Aorta (tissue), 5 donors: ENCODE measurements at regions not wholly inside any gene's neighbourhood (a gene's known extent, or its start where the extent isn't known, plus 50 kb on each side); places are given as distances from the start of the nearest gene placed in this dataset.

Experiments
- ATAC-seq: fragments of 200-7000 bp; cut with Tn5 transposase; one replicate; pipeline ENCODE4 v1.9.1; 2022; ENCODE audit warnings: moderate library complexity; ENCODE audit not compliant: low FRiP score
- DNase-seq, 2 donors: peaks; one replicate each; pipeline ENCODE4 v3.0.0-alpha.2; 2020
- H3K27ac ChIP-seq, 2 donors: one replicate each; pipeline ENCODE4 v1.5.1; 2013; ENCODE audit warnings: low read length in 2 of 2, mild to moderate bottlenecking in 2 of 2, moderate library complexity in 2 of 2, control low read depth in 1 of 2, inconsistent platforms in 1 of 2, low read depth in 1 of 2
- H3K27me3 ChIP-seq, 2 donors: one replicate each; pipeline ENCODE4 v1.6.1; 2013; ENCODE audit warnings: control low read depth in 1 of 2, low read length in 1 of 2, mild to moderate bottlenecking in 1 of 2, moderate library complexity in 1 of 2; ENCODE audit not compliant: insufficient read depth in 2 of 2, control insufficient read depth in 1 of 2
- H3K36me3 ChIP-seq, 2 donors: one replicate each; pipeline ENCODE4 v1.6.1; 2013; ENCODE audit warnings: control low read depth in 1 of 2, low read length in 1 of 2, mild to moderate bottlenecking in 1 of 2; ENCODE audit not compliant: insufficient read depth in 2 of 2, control insufficient read depth in 1 of 2
- H3K4me1 ChIP-seq, 2 donors: one replicate each; pipeline ENCODE4 v1.6.1; 2013; ENCODE audit warnings: low read length in 2 of 2, control low read depth in 1 of 2, mild to moderate bottlenecking in 1 of 2, moderate library complexity in 1 of 2; ENCODE audit not compliant: insufficient read depth in 2 of 2, control insufficient read depth in 1 of 2
- H3K4me3 ChIP-seq, 2 donors: one replicate each; pipeline ENCODE4 v1.5.1; 2013; ENCODE audit warnings: low read length in 2 of 2, control low read depth in 1 of 2, mild to moderate bottlenecking in 1 of 2
- H3K9me3 ChIP-seq: one replicate; pipeline ENCODE4 v1.6.1; 2013; ENCODE audit warnings: mild to moderate bottlenecking, low read length; ENCODE audit not compliant: control insufficient read depth
- WGBS, 2 donors: extraction: QIAGEN DNeasy Blood & Tissue Kit; methylation state at CpG; one replicate each; pipeline ENCODE4 v1.1.7; 2013; 5-methylcytosine and 5-hydroxymethylcytosine counted together
- intact Hi-C, 2 donors: fragments of 100-400 bp; cut with DNase I; formaldehyde crosslinking; loops; one replicate each; pipeline versions ENCODE4 v1.14.2 to v1.15.0; 2022
- donor health status: healthy with polysubstance abuse.
- donor health status: Bipolar disorder and iron deficiency.
- donor health status: DM: no; HTN: no; CAD: no.
- donor health status: DM: no; HTN: no; CAD: no.
- donor health status: DM: yes; HTN: yes; CAD: no.

GRCh38 chr18:22102953-22103646 is 66.3 kb upstream of the GATA6 start:
- ATAC-seq = no peak
- WGBS, 2 donors = 64 to 68% methylated on average over 7 of the region's 7 CpGs
- DNase-seq = no peak

GRCh38 chr18:22103647-22104031 is 65.8 kb upstream of the GATA6 start:
- 92 to 95% methylated on average over 6 of the region's 6 CpGs for WGBS, 2 donors

More at GRCh38 chr18:22102953-22103646, 66.3 kb upstream of the GATA6 start:
- Histone ChIP-seq H3K4me3 (no peak overlapping the region), H3K9me3 (peaks cover 2% of the 10 kb centered on the region), H3K4me1 (no peaks in the 10 kb centered on the region), H3K27ac (no peak overlapping the region), H3K36me3 (no peaks in the 10 kb centered on the region), H3K27me3 (no peaks in the 10 kb centered on the region)
- intact Hi-C loops = no loop called here

DNA sequence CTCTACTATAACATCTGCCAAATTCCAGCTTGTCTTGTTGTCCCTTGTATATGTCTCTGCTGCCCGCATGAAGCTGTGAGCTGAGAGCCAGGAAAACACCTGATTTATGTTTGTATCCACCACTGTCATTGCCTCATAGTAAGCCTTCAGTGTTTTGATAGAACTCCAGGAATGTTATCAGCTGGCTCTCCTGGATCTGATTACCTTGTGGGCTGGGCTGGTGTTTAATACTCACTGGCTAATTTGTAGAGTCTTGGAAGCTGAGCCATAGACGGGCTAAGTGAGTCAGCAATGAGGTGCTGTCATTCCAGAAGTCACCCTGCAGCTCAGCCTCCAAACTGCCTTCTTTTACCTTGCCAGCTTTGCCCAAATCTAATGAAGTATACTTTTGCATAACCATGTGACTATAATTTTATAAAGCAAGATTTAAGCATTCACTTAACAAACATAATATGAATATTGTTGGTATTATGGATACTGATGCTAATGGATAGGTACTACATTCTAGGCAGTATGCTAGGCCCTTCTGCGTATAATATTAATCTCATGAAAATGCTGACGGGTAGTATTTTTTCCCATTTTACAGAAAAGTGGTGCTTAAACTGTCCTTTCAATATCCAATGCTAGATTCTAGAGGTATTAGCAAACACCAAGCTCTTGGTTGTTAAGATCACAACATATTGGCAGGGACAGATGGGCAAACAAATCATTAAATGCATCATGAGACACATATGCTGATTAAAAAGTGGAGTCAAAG is 62.7 kb upstream of the GATA6 start:
- H3K27ac ChIP-seq = no peak overlapping the region
- H3K27me3 ChIP-seq = no peaks in the 10 kb centered on the region
- H3K9me3 ChIP-seq = no peaks in the 10 kb centered on the region
- ATAC-seq (no peak), DNase-seq (no peak)
- 90 to 94% methylated on average over 4 of the region's 4 CpGs for WGBS, 2 donors
- intact Hi-C loops = no loop called here
- no peak overlapping the region for H3K4me3 ChIP-seq
- H3K36me3 ChIP-seq = no peaks in the 10 kb centered on the region
- no peaks in the 10 kb centered on the region for H3K4me1 ChIP-seq

More at GRCh38 chr18:22103647-22104031, 65.8 kb upstream of the GATA6 start:
- Histone ChIP-seq H3K4me1 (no peaks in the 10 kb centered on the region), H3K4me3 (no peak overlapping the region), H3K27ac (no peak overlapping the region), H3K36me3 (no peaks in the 10 kb centered on the region), H3K27me3 (no peaks in the 10 kb centered on the region), H3K9me3 (peaks cover 2% of the 10 kb centered on the region)
- intact Hi-C loops = no loop called here
- DNase-seq = no peak
- ATAC-seq = no peak

DNA sequence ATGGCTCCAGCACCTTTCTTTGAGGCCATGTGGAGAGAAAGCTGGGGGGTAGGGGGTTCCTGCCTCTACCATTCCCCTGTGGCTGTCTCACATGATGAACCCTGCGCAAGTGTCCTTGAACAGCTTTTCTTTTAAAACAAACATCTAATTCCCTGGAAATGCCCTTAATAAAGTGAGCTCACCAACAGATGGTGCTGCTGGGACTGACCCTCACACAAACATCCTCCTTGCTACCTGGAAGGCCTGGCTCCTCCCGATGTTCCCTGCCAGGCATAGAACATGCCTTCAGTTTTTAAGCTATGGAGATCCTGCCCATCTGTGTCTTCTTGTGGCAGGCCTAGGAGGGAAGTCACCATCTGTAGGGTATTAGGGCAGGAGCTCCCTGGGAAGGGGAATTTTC is 60.7 kb upstream of the GATA6 start:
- Histone ChIP-seq H3K4me3 (no peak overlapping the region), H3K27ac (no peak overlapping the region), H3K9me3 (no peaks in the 10 kb centered on the region), H3K36me3 (no peaks in the 10 kb centered on the region), H3K27me3 (no peaks in the 10 kb centered on the region), H3K4me1 (no peaks in the 10 kb centered on the region)
- WGBS, 2 donors = 82 to 84% methylated on average over 2 of the region's 2 CpGs
- DNase-seq (no peak), ATAC-seq (no peak)
- intact Hi-C loops = no loop called here

- ATAC-seq (no peak), DNase-seq (no peak)
- Histone ChIP-seq H3K9me3 (no peaks in the 10 kb centered on the region), H3K27ac (no peak overlapping the region), H3K4me1 (no peaks in the 10 kb centered on the region), H3K4me3 (no peak overlapping the region), H3K36me3 (no peaks in the 10 kb centered on the region), H3K27me3 (no peaks in the 10 kb centered on the region)
- intact Hi-C loops = no loop called here
- WGBS, 2 donors = 90 to 94% methylated on average over 4 of the region's 4 CpGs
These were observed 59.9 kb upstream of the GATA6 start for GRCh38 chr18:22109535-22109934.

DNA sequence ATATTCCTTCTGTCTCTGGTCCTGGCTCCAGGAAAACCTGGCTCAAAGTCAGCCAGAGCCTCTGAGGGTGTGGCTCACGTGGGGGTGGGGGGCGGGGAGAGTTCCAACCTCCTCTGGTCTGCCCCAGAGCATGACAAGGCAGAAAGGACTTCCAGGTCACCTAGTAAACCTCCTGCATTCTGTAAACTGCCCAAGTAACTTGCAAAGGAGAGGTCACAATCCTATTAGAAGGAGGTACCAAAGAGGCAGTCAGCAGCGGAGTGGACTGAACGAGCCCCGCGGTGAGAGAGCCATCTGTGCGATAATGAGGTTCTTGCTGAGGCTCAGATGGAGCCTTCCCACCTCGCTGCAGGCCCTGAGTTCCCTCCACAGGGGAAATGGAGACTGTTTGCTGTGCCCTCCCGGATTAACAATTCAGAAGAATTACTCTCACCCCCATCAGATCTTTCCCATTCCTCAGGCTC is 58.9 kb upstream of the GATA6 start:
- no peaks in the 10 kb centered on the region for H3K9me3 ChIP-seq
- ATAC-seq (no peak), DNase-seq (no peak)
- intact Hi-C loops = no loop called here
- no peak overlapping the region for H3K27ac ChIP-seq
- H3K4me3 ChIP-seq = no peak overlapping the region
- H3K36me3 ChIP-seq = no peaks in the 10 kb centered on the region
- H3K27me3 ChIP-seq = no peaks in the 10 kb centered on the region
- H3K4me1 ChIP-seq = no peaks in the 10 kb centered on the region
- 62 to 67% methylated on average over 9 of the region's 9 CpGs for WGBS, 2 donors

GRCh38 chr18:22112215-22112614 is 57.2 kb upstream of the GATA6 start:
- H3K27ac ChIP-seq = no peak overlapping the region
- no peak overlapping the region for H3K4me3 ChIP-seq
- no peaks in the 10 kb centered on the region for H3K9me3 ChIP-seq
- no peaks in the 10 kb centered on the region for H3K36me3 ChIP-seq
- 93 to 94% methylated on average over 5 of the region's 5 CpGs for WGBS, 2 donors
- ATAC-seq (no peak), DNase-seq (no peak)
- no peaks in the 10 kb centered on the region for H3K4me1 ChIP-seq
- intact Hi-C loops = no loop called here
- no peaks in the 10 kb centered on the region for H3K27me3 ChIP-seq

- WGBS, 2 donors = 83 to 87% methylated on average over 9 of the region's 9 CpGs
- no peak for ATAC-seq
- intact Hi-C loops = no loop called here
- H3K27me3 ChIP-seq = no peaks in the 10 kb centered on the region
- no peak overlapping the region for H3K27ac ChIP-seq
- no peaks in the 10 kb centered on the region for H3K9me3 ChIP-seq
- no peak overlapping the region for H3K4me3 ChIP-seq
- no peaks in the 10 kb centered on the region for H3K4me1 ChIP-seq
- DNase-seq = no peak
- no peaks in the 10 kb centered on the region for H3K36me3 ChIP-seq
These were observed 56.1 kb upstream of the GATA6 start for GRCh38 chr18:22113144-22113844.
